Stimulated activated naive B cell treated with anti-CD40 and anti-IgM and Interleukin-4, amounts not matched to agents 10 μg/mL and 1 μg/mL and 100 μg/mL, for 72 hours (primary cell): ENCODE measurements at regions not wholly inside any gene's neighbourhood (a gene's known extent, or its start where the extent isn't known, plus 50 kb on each side); places are given as distances from the start of the nearest gene placed in this dataset.
"Not testable (repeated sequence)": the region's sequence is repeated elsewhere in the genome, so short reads cannot be mapped to it uniquely, and the experiment has no call there.

Experiments
- ATAC-seq, 2 donors: fragments of 150-1000 bp; cut with Tn5 transposase; replicated peaks; 2 replicates each; pipeline ENCODE4 v1.10.0; 2021; ENCODE audit warnings: moderate library complexity in 1 of 2
- DNase-seq: peaks from one replicate; pipeline ENCODE4 v3.0.0; 2021
- H3K27ac Mint-ChIP-seq: one replicate; pipeline ENCODE4 v1.8.0; 2022; ENCODE audit warnings: mild to moderate bottlenecking, mixed read lengths
- H3K27me3 Mint-ChIP-seq, 2 donors: one replicate each; pipeline ENCODE4 v1.8.0; 2022; ENCODE audit warnings: mixed read lengths in 2 of 2
- H3K36me3 Mint-ChIP-seq, 2 donors: one replicate each; pipeline ENCODE4 v1.8.0; 2022; ENCODE audit warnings: mixed read lengths in 2 of 2, mild to moderate bottlenecking in 1 of 2
- H3K4me1 Mint-ChIP-seq, 2 donors: one replicate each; pipeline ENCODE4 v1.8.0; 2022; ENCODE audit warnings: mixed read lengths in 2 of 2, mild to moderate bottlenecking in 1 of 2
- H3K4me3 Mint-ChIP-seq, 2 donors: one replicate each; pipeline ENCODE4 v1.8.0; 2022; ENCODE audit warnings: mild to moderate bottlenecking in 2 of 2, mixed read lengths in 2 of 2, moderate library complexity in 1 of 2
- H3K9me3 Mint-ChIP-seq, 2 donors: one replicate each; pipeline ENCODE4 v1.8.0; 2022; ENCODE audit warnings: mixed read lengths in 2 of 2, mild to moderate bottlenecking in 1 of 2

GRCh38 chr19:30968841-30969399, 380.3 kb downstream of the TSHZ3 start:
- ATAC-seq (no peak), DNase-seq (no peak)
- H3K27ac Mint-ChIP-seq: no peak overlapping the region
- H3K4me3 Mint-ChIP-seq: no peak overlapping the region
- H3K4me1 Mint-ChIP-seq: no peaks in the 10 kb centered on the region
- peaks cover 4 to 5% of the 10 kb centered on the region in 2 donors for H3K9me3 Mint-ChIP-seq
- no peaks in the 10 kb centered on the region for H3K36me3 Mint-ChIP-seq
- no peaks in the 10 kb centered on the region for H3K27me3 Mint-ChIP-seq

GRCh38 chr19:30968210-30968609, 381.0 kb downstream of the TSHZ3 start:
- no peak for DNase-seq

GRCh38 chr19:30966486-30966885, 382.8 kb downstream of the TSHZ3 start:
- no peak overlapping the region for H3K4me3 Mint-ChIP-seq
- H3K27me3 Mint-ChIP-seq: no peaks in the 10 kb centered on the region
- H3K4me1 Mint-ChIP-seq: no peaks in the 10 kb centered on the region
- H3K9me3 Mint-ChIP-seq: peaks cover 8 to 9% of the 10 kb centered on the region in 2 donors
- ATAC-seq (no peak), DNase-seq (no peak)
- no peaks in the 10 kb centered on the region for H3K36me3 Mint-ChIP-seq
- H3K27ac Mint-ChIP-seq: no peak overlapping the region

More at GRCh38 chr19:30968210-30968609, 381.0 kb downstream of the TSHZ3 start:
- H3K4me1 Mint-ChIP-seq: no peaks in the 10 kb centered on the region
- no peak for ATAC-seq
- H3K4me3 Mint-ChIP-seq: no peak overlapping the region
- peaks cover 4 to 7% of the 10 kb centered on the region in 2 donors for H3K9me3 Mint-ChIP-seq
- no peaks in the 10 kb centered on the region for H3K36me3 Mint-ChIP-seq
- H3K27me3 Mint-ChIP-seq: no peaks in the 10 kb centered on the region
- H3K27ac Mint-ChIP-seq: no peak overlapping the region

- ATAC-seq (no peak), DNase-seq (no peak)
- Mint-ChIP-seq H3K27me3 (no peaks in the 10 kb centered on the region), H3K9me3 (peaks cover 11 to 15% of the 10 kb centered on the region in 2 donors), H3K4me1 (no peaks in the 10 kb centered on the region), H3K36me3 (no peaks in the 10 kb centered on the region), H3K4me3 (no peak overlapping the region), H3K27ac (no peak overlapping the region)
Observed at GRCh38 chr19:30959011-30959410, 390.2 kb downstream of the TSHZ3 start.

- H3K36me3 Mint-ChIP-seq: no peaks in the 10 kb centered on the region
- ATAC-seq (no peak), DNase-seq (no peak)
- H3K4me3 Mint-ChIP-seq: no peak overlapping the region
- H3K27ac Mint-ChIP-seq: no peak overlapping the region
- no peaks in the 10 kb centered on the region for H3K27me3 Mint-ChIP-seq
- H3K4me1 Mint-ChIP-seq: no peaks in the 10 kb centered on the region
- peaks cover 6 to 11% of the 10 kb centered on the region in 2 donors for H3K9me3 Mint-ChIP-seq
Observed at GRCh38 chr19:30955112-30956104, 393.8 kb downstream of the TSHZ3 start.

GRCh38 chr19:30944276-30944932, 404.8 kb downstream of the TSHZ3 start:
- H3K9me3 Mint-ChIP-seq, H3K4me1 Mint-ChIP-seq, H3K27me3 Mint-ChIP-seq, H3K36me3 Mint-ChIP-seq, DNase-seq, H3K4me3 Mint-ChIP-seq, H3K27ac Mint-ChIP-seq, ATAC-seq: not testable (repeated sequence)

GRCh38 chr19:30943101-30943843, 406.0 kb downstream of the TSHZ3 start:
- H3K9me3 Mint-ChIP-seq: peaks cover 0 to 5% of the 10 kb centered on the region in 2 donors
- no peaks in the 10 kb centered on the region for H3K4me1 Mint-ChIP-seq

GRCh38 chr19:30942636-30943035, 406.6 kb downstream of the TSHZ3 start:
- no peak for ATAC-seq
- no peak overlapping the region for H3K4me3 Mint-ChIP-seq

More at GRCh38 chr19:30943101-30943843, 406.0 kb downstream of the TSHZ3 start:
- no peak for DNase-seq
- no peak overlapping the region for H3K27ac Mint-ChIP-seq
- ATAC-seq: no peak
- no peaks in the 10 kb centered on the region for H3K27me3 Mint-ChIP-seq
- no peaks in the 10 kb centered on the region for H3K36me3 Mint-ChIP-seq
- no peak overlapping the region for H3K4me3 Mint-ChIP-seq

GRCh38 chr19:30941591-30941990, 407.6 kb downstream of the TSHZ3 start:
- no peaks in the 10 kb centered on the region for H3K4me1 Mint-ChIP-seq
- DNase-seq: no peak
- no peaks in the 10 kb centered on the region for H3K27me3 Mint-ChIP-seq
- H3K27ac Mint-ChIP-seq: no peak overlapping the region
- no peaks in the 10 kb centered on the region for H3K36me3 Mint-ChIP-seq
- H3K4me3 Mint-ChIP-seq: no peak overlapping the region
- ATAC-seq: no peak
- peaks cover 0 to 5% of the 10 kb centered on the region in 2 donors for H3K9me3 Mint-ChIP-seq

More at GRCh38 chr19:30942636-30943035, 406.6 kb downstream of the TSHZ3 start:
- H3K36me3 Mint-ChIP-seq: no peaks in the 10 kb centered on the region
- H3K9me3 Mint-ChIP-seq: peaks cover 0 to 5% of the 10 kb centered on the region in 2 donors
- no peaks in the 10 kb centered on the region for H3K4me1 Mint-ChIP-seq
- no peak for DNase-seq
- no peak overlapping the region for H3K27ac Mint-ChIP-seq
- H3K27me3 Mint-ChIP-seq: no peaks in the 10 kb centered on the region

GRCh38 chr19:30936276-30936675, 413.0 kb downstream of the TSHZ3 start:
- DNase-seq (no peak), ATAC-seq (no peak)
- Mint-ChIP-seq H3K4me1 (no peaks in the 10 kb centered on the region), H3K27me3 (no peaks in the 10 kb centered on the region), H3K9me3 (peaks cover 6 to 8% of the 10 kb centered on the region in 2 donors), H3K36me3 (no peaks in the 10 kb centered on the region), H3K27ac (no peak overlapping the region), H3K4me3 (no peak overlapping the region)

- no peak for DNase-seq
- Mint-ChIP-seq H3K4me3 (no peak overlapping the region), H3K9me3 (peaks cover 6 to 7% of the 10 kb centered on the region in 2 donors), H3K27me3 (no peaks in the 10 kb centered on the region), H3K4me1 (no peaks in the 10 kb centered on the region), H3K27ac (no peak overlapping the region), H3K36me3 (no peaks in the 10 kb centered on the region)
- no peak for ATAC-seq
Observed at GRCh38 chr19:30935146-30935545, 414.1 kb downstream of the TSHZ3 start.

GRCh38 chr19:30933454-30933853, 415.8 kb downstream of the TSHZ3 start:
- H3K27me3 Mint-ChIP-seq, H3K9me3 Mint-ChIP-seq, DNase-seq, H3K4me1 Mint-ChIP-seq, ATAC-seq, H3K27ac Mint-ChIP-seq, H3K36me3 Mint-ChIP-seq, H3K4me3 Mint-ChIP-seq: not testable (repeated sequence)

GRCh38 chr19:30932854-30933253, 416.4 kb downstream of the TSHZ3 start:
- no peak overlapping the region for H3K4me3 Mint-ChIP-seq
- H3K36me3 Mint-ChIP-seq: no peaks in the 10 kb centered on the region
- no peak overlapping the region for H3K27ac Mint-ChIP-seq
- DNase-seq (no peak), ATAC-seq (no peak)
- no peaks in the 10 kb centered on the region for H3K27me3 Mint-ChIP-seq
- H3K4me1 Mint-ChIP-seq: no peaks in the 10 kb centered on the region
- peaks cover 6 to 11% of the 10 kb centered on the region in 2 donors for H3K9me3 Mint-ChIP-seq
